ENCODE measurements at regions not wholly inside any gene's neighbourhood (a gene's known extent, or its start where the extent isn't known, plus 50 kb on each side); places are given as distances from the start of the nearest gene placed in this dataset.

GRCh38 chr2:111687911-111688310 is 196.1 kb downstream of the ANAPC1 start:
- no peak for ATAC-seq (replicated peaks in 1 of 2)
- Mint-ChIP-seq H3K27me3 (ENCODE audit: low read depth) (peaks cover 14% of the 10 kb centered on the region), H3K4me3 (no peak overlapping the region), H3K9me3 (no peaks in the 10 kb centered on the region), H3K27ac (no peak overlapping the region), H3K36me3 (ENCODE audit: insufficient read depth in 2 of 2) (no peaks in the 10 kb centered on the region), H3K4me1 (ENCODE audit: low read depth) (no peaks in the 10 kb centered on the region)
- DNase-seq = no peak

- Mint-ChIP-seq H3K27ac (no peak overlapping the region), H3K9me3 (no peaks in the 10 kb centered on the region), H3K4me3 (no peak overlapping the region), H3K36me3 (ENCODE audit: insufficient read depth in 2 of 2) (peaks cover 0 to 2% of the 10 kb centered on the region in 2 donors), H3K4me1 (ENCODE audit: low read depth) (no peaks in the 10 kb centered on the region), H3K27me3 (ENCODE audit: low read depth) (peaks cover 14% of the 10 kb centered on the region)
- ATAC-seq (replicated peaks in 1 of 2) (no peak), DNase-seq (no peak)
Observed at GRCh38 chr2:111688482-111688881, 195.5 kb downstream of the ANAPC1 start.

GRCh38 chr2:111689174-111689573 is 194.8 kb downstream of the ANAPC1 start:
- Mint-ChIP-seq H3K9me3 (no peaks in the 10 kb centered on the region), H3K36me3 (ENCODE audit: insufficient read depth in 2 of 2) (peaks cover 0 to 2% of the 10 kb centered on the region in 2 donors), H3K27me3 (ENCODE audit: low read depth) (peaks cover 21% of the 10 kb centered on the region), H3K4me1 (ENCODE audit: low read depth) (no peaks in the 10 kb centered on the region), H3K4me3 (no peak overlapping the region), H3K27ac (no peak overlapping the region)
- ATAC-seq (replicated peaks in 1 of 2) = no peak
- no peak for DNase-seq

- H3K4me1 Mint-ChIP-seq (ENCODE audit: low read depth) = no peaks in the 10 kb centered on the region
- H3K27me3 Mint-ChIP-seq (ENCODE audit: low read depth) = peaks cover 21% of the 10 kb centered on the region
- H3K9me3 Mint-ChIP-seq = no peaks in the 10 kb centered on the region
- no peak overlapping the region for H3K27ac Mint-ChIP-seq
- DNase-seq (no peak), ATAC-seq (replicated peaks in 1 of 2) (no peak)
- peaks cover 0 to 2% of the 10 kb centered on the region in 2 donors for H3K36me3 Mint-ChIP-seq (ENCODE audit: insufficient read depth in 2 of 2)
- no peak overlapping the region for H3K4me3 Mint-ChIP-seq
Observed at GRCh38 chr2:111689941-111690340, 194.1 kb downstream of the ANAPC1 start.

- Mint-ChIP-seq H3K27me3 (ENCODE audit: low read depth) (peaks cover 28% of the 10 kb centered on the region), H3K4me3 (no peak overlapping the region), H3K4me1 (ENCODE audit: low read depth) (no peaks in the 10 kb centered on the region), H3K36me3 (ENCODE audit: insufficient read depth in 2 of 2) (peaks cover 3 to 5% of the 10 kb centered on the region in 2 donors), H3K9me3 (peaks cover 0 to 3% of the 10 kb centered on the region in 2 donors), H3K27ac (no peak overlapping the region)
- ATAC-seq (replicated peaks in 1 of 2) (no peak), DNase-seq (no peak)
Observed at GRCh38 chr2:111691164-111691875, 192.7 kb downstream of the ANAPC1 start.

- Mint-ChIP-seq H3K4me1 (ENCODE audit: low read depth) (no peaks in the 10 kb centered on the region), H3K27me3 (ENCODE audit: low read depth) (peaks cover 28% of the 10 kb centered on the region), H3K9me3 (peaks cover 0 to 3% of the 10 kb centered on the region in 2 donors), H3K27ac (no peak overlapping the region), H3K36me3 (ENCODE audit: insufficient read depth in 2 of 2) (peaks cover 3 to 5% of the 10 kb centered on the region in 2 donors), H3K4me3 (no peak overlapping the region)
- ATAC-seq (replicated peaks in 1 of 2) (no peak), DNase-seq (no peak)
Observed at GRCh38 chr2:111692311-111692710, 191.7 kb downstream of the ANAPC1 start.

GRCh38 chr2:111694700-111695101 is 189.3 kb downstream of the ANAPC1 start:
- H3K27me3 Mint-ChIP-seq (ENCODE audit: low read depth) = peaks cover 28% of the 10 kb centered on the region
- peaks cover 0 to 3% of the 10 kb centered on the region in 2 donors for H3K9me3 Mint-ChIP-seq
- no peak overlapping the region for H3K4me3 Mint-ChIP-seq
- ATAC-seq (replicated peaks in 1 of 2) (no peak), DNase-seq (no peak)
- H3K4me1 Mint-ChIP-seq (ENCODE audit: low read depth) = peaks cover 14% of the 10 kb centered on the region
- no peak overlapping the region for H3K27ac Mint-ChIP-seq
- H3K36me3 Mint-ChIP-seq (ENCODE audit: insufficient read depth in 2 of 2) = peaks cover 3 to 5% of the 10 kb centered on the region in 2 donors

GRCh38 chr2:111695441-111696007 is 188.5 kb downstream of the ANAPC1 start:
- ATAC-seq (replicated peaks in 1 of 2) (no peak), DNase-seq (no peak)
- Mint-ChIP-seq H3K4me1 (ENCODE audit: low read depth) (peaks cover 14% of the 10 kb centered on the region), H3K27ac (no peak overlapping the region), H3K4me3 (no peak overlapping the region), H3K9me3 (peaks cover 0 to 3% of the 10 kb centered on the region in 2 donors), H3K27me3 (ENCODE audit: low read depth) (peaks cover 28% of the 10 kb centered on the region), H3K36me3 (ENCODE audit: insufficient read depth in 2 of 2) (peaks cover 3 to 5% of the 10 kb centered on the region in 2 donors)

GRCh38 chr2:111696226-111696625 is 187.8 kb downstream of the ANAPC1 start:
- H3K27ac Mint-ChIP-seq = no peak overlapping the region
- H3K4me3 Mint-ChIP-seq = no peak overlapping the region
- H3K4me1 Mint-ChIP-seq (ENCODE audit: low read depth) = peaks cover 18% of the 10 kb centered on the region
- peaks cover 3 to 5% of the 10 kb centered on the region in 2 donors for H3K36me3 Mint-ChIP-seq (ENCODE audit: insufficient read depth in 2 of 2)
- DNase-seq (no peak), ATAC-seq (replicated peaks in 1 of 2) (no peak)
- peaks cover 0 to 3% of the 10 kb centered on the region in 2 donors for H3K9me3 Mint-ChIP-seq
- H3K27me3 Mint-ChIP-seq (ENCODE audit: low read depth) = peaks cover 23% of the 10 kb centered on the region

- Mint-ChIP-seq H3K27me3 (ENCODE audit: low read depth) (peaks cover 14% of the 10 kb centered on the region), H3K4me3 (no peak overlapping the region), H3K27ac (no peak overlapping the region), H3K9me3 (peaks cover 0 to 3% of the 10 kb centered on the region in 2 donors), H3K36me3 (ENCODE audit: insufficient read depth in 2 of 2) (peaks cover 3 to 5% of the 10 kb centered on the region in 2 donors), H3K4me1 (ENCODE audit: low read depth) (peaks cover 31% of the 10 kb centered on the region)
- DNase-seq = no peak
- ATAC-seq (replicated peaks in 1 of 2) = no peak
Observed at GRCh38 chr2:111697560-111697959, 186.4 kb downstream of the ANAPC1 start.

GRCh38 chr2:111698089-111698488 is 185.9 kb downstream of the ANAPC1 start:
- Mint-ChIP-seq H3K27ac (no peak overlapping the region), H3K27me3 (ENCODE audit: low read depth) (peaks cover 16% of the 10 kb centered on the region), H3K9me3 (peaks cover 0 to 3% of the 10 kb centered on the region in 2 donors), H3K4me3 (no peak overlapping the region), H3K4me1 (ENCODE audit: low read depth) (peaks cover 36% of the 10 kb centered on the region), H3K36me3 (ENCODE audit: insufficient read depth in 2 of 2) (peaks cover 3 to 5% of the 10 kb centered on the region in 2 donors)
- DNase-seq (no peak), ATAC-seq (replicated peaks in 1 of 2) (no peak)

- Mint-ChIP-seq H3K4me1 (ENCODE audit: low read depth) (peaks cover 45% of the 10 kb centered on the region), H3K36me3 (ENCODE audit: insufficient read depth in 2 of 2) (peaks cover 3% of the 10 kb centered on the region in 2 donors), H3K9me3 (peaks cover 0 to 3% of the 10 kb centered on the region in 2 donors), H3K27me3 (ENCODE audit: low read depth) (peaks cover 20% of the 10 kb centered on the region), H3K27ac (peak overlapping the region; percentile 84), H3K4me3 (peak overlapping the region; percentile 78 to 79)
- peak; percentile 87 to 93 for ATAC-seq (replicated peaks in 1 of 2)
- DNase-seq = peak; percentile 71 to 79
Observed at GRCh38 chr2:111698743-111699554, 185.0 kb downstream of the ANAPC1 start.

- Mint-ChIP-seq H3K4me3 (no peak overlapping the region), H3K27me3 (ENCODE audit: low read depth) (peaks cover 15% of the 10 kb centered on the region), H3K9me3 (no peaks in the 10 kb centered on the region), H3K4me1 (ENCODE audit: low read depth) (peaks cover 66% of the 10 kb centered on the region), H3K27ac (no peak overlapping the region), H3K36me3 (ENCODE audit: insufficient read depth in 2 of 2) (no peaks in the 10 kb centered on the region)
- no peak for DNase-seq
- ATAC-seq (replicated peaks in 1 of 2) = no peak
Observed at GRCh38 chr2:111701266-111701665, 182.7 kb downstream of the ANAPC1 start.

Data from activated T-cell treated with anti-CD3 and anti-CD28 coated beads, Interleukin-2, amount 50 U/mL, for 72 hours (primary cell).